Mucosa of rectum (tissue), 2 donors: ENCODE measurements at regions not wholly inside any gene's neighbourhood (a gene's known extent, or its start where the extent isn't known, plus 50 kb on each side); places are given as distances from the start of the nearest gene placed in this dataset.

ENCODE experiments used
- H3K27ac ChIP-seq, 2 donors: one replicate each; pipeline ENCODE4 v1.7.0; 2013; ENCODE audit warnings: inconsistent platforms in 2 of 2, low read depth in 2 of 2, low read length in 2 of 2
- H3K27me3 ChIP-seq, 2 donors: one replicate each; pipeline ENCODE4 v1.7.0; 2013; ENCODE audit warnings: low read length in 2 of 2; ENCODE audit not compliant: control insufficient read depth in 2 of 2, insufficient read depth in 2 of 2
- H3K36me3 ChIP-seq, 2 donors: one replicate each; pipeline ENCODE4 v1.7.0; 2013; ENCODE audit warnings: low read length in 2 of 2; ENCODE audit not compliant: control insufficient read depth in 2 of 2, insufficient read depth in 2 of 2
- H3K4me1 ChIP-seq, 2 donors: one replicate each; pipeline ENCODE4 v1.7.0; 2013; ENCODE audit warnings: low read length in 2 of 2, mild to moderate bottlenecking in 1 of 2; ENCODE audit not compliant: control insufficient read depth in 2 of 2, insufficient read depth in 2 of 2
- H3K4me3 ChIP-seq, 2 donors: one replicate each; pipeline ENCODE4 v1.7.0; 2013; ENCODE audit warnings: low read length in 2 of 2
- H3K9ac ChIP-seq, 2 donors: one replicate each; pipeline ENCODE4 v1.7.0; 2013; ENCODE audit warnings: low read length in 2 of 2, low read depth in 1 of 2, mild to moderate bottlenecking in 1 of 2
- H3K9me3 ChIP-seq, 2 donors: one replicate each; pipeline ENCODE4 v1.7.0; 2013; ENCODE audit warnings: low read length in 2 of 2; ENCODE audit not compliant: control insufficient read depth in 2 of 2
- donor health status: healthy.
- donor health status: Normal muscosa, but diverticular disease.

- Histone ChIP-seq H3K4me3 (no peak overlapping the region), H3K27ac (no peak overlapping the region), H3K9ac (no peak overlapping the region), H3K27me3 (no peaks in the 10 kb centered on the region), H3K9me3 (no peaks in the 10 kb centered on the region), H3K36me3 (no peaks in the 10 kb centered on the region), H3K4me1 (no peaks in the 10 kb centered on the region)
Observed at GRCh38 chr4:24033626-24034025, 143.8 kb upstream of the PPARGC1A start.

- H3K4me1 ChIP-seq, result no peaks in the 10 kb centered on the region
Observed at GRCh38 chr4:24032371-24032989, 142.6 kb upstream of the PPARGC1A start.

GRCh38 chr4:24026596-24026995 lies 136.7 kb upstream of the PPARGC1A start:
- H3K27ac ChIP-seq, result no peak overlapping the region
- no peak overlapping the region for H3K4me3 ChIP-seq
- no peak overlapping the region for H3K9ac ChIP-seq
- H3K27me3 ChIP-seq, result no peaks in the 10 kb centered on the region
- H3K9me3 ChIP-seq, result no peaks in the 10 kb centered on the region
- no peaks in the 10 kb centered on the region for H3K36me3 ChIP-seq
- no peaks in the 10 kb centered on the region for H3K4me1 ChIP-seq

More at GRCh38 chr4:24032371-24032989, 142.6 kb upstream of the PPARGC1A start:
- Histone ChIP-seq H3K9me3 (no peaks in the 10 kb centered on the region), H3K4me3 (no peak overlapping the region), H3K27me3 (no peaks in the 10 kb centered on the region), H3K27ac (no peak overlapping the region), H3K9ac (no peak overlapping the region), H3K36me3 (no peaks in the 10 kb centered on the region)

- no peaks in the 10 kb centered on the region for H3K27me3 ChIP-seq
- no peaks in the 10 kb centered on the region for H3K36me3 ChIP-seq
- no peaks in the 10 kb centered on the region for H3K4me1 ChIP-seq
- no peaks in the 10 kb centered on the region for H3K9me3 ChIP-seq
- H3K9ac ChIP-seq, result no peak overlapping the region
- H3K4me3 ChIP-seq, result no peak overlapping the region
- no peak overlapping the region for H3K27ac ChIP-seq
Observed at GRCh38 chr4:24024605-24025004, 134.8 kb upstream of the PPARGC1A start.

GRCh38 chr4:24024157-24024556 lies 134.3 kb upstream of the PPARGC1A start:
- H3K9me3 ChIP-seq, result no peaks in the 10 kb centered on the region
- H3K27me3 ChIP-seq, result no peaks in the 10 kb centered on the region
- H3K4me1 ChIP-seq, result no peaks in the 10 kb centered on the region
- H3K4me3 ChIP-seq, result no peak overlapping the region
- no peak overlapping the region for H3K9ac ChIP-seq
- no peaks in the 10 kb centered on the region for H3K36me3 ChIP-seq
- H3K27ac ChIP-seq, result no peak overlapping the region

- Histone ChIP-seq H3K27me3 (no peaks in the 10 kb centered on the region), H3K4me1 (no peaks in the 10 kb centered on the region), H3K9ac (no peak overlapping the region), H3K27ac (no peak overlapping the region), H3K36me3 (no peaks in the 10 kb centered on the region), H3K4me3 (no peak overlapping the region), H3K9me3 (no peaks in the 10 kb centered on the region)
Observed at GRCh38 chr4:24015782-24016181, 125.9 kb upstream of the PPARGC1A start.

- Histone ChIP-seq H3K27ac (no peak overlapping the region), H3K9ac (no peak overlapping the region), H3K27me3 (no peaks in the 10 kb centered on the region)
Observed at GRCh38 chr4:24013668-24014422, 124.0 kb upstream of the PPARGC1A start.

GRCh38 chr4:24010994-24011393 lies 121.1 kb upstream of the PPARGC1A start:
- no peaks in the 10 kb centered on the region for H3K9me3 ChIP-seq
- no peak overlapping the region for H3K9ac ChIP-seq
- no peaks in the 10 kb centered on the region for H3K27me3 ChIP-seq
- no peak overlapping the region for H3K27ac ChIP-seq
- H3K36me3 ChIP-seq, result no peaks in the 10 kb centered on the region
- no peak overlapping the region for H3K4me3 ChIP-seq
- H3K4me1 ChIP-seq, result no peaks in the 10 kb centered on the region

More at GRCh38 chr4:24013668-24014422, 124.0 kb upstream of the PPARGC1A start:
- Histone ChIP-seq H3K9me3 (no peaks in the 10 kb centered on the region), H3K4me3 (no peak overlapping the region), H3K36me3 (no peaks in the 10 kb centered on the region), H3K4me1 (no peaks in the 10 kb centered on the region)

- Histone ChIP-seq H3K4me1 (no peaks in the 10 kb centered on the region), H3K27me3 (no peaks in the 10 kb centered on the region), H3K27ac (no peak overlapping the region), H3K9ac (no peak overlapping the region), H3K9me3 (no peaks in the 10 kb centered on the region), H3K4me3 (no peak overlapping the region), H3K36me3 (no peaks in the 10 kb centered on the region)
Observed at GRCh38 chr4:24010573-24010972, 120.7 kb upstream of the PPARGC1A start.

GRCh38 chr4:24007860-24008261 lies 118.0 kb upstream of the PPARGC1A start:
- no peaks in the 10 kb centered on the region for H3K4me1 ChIP-seq
- no peaks in the 10 kb centered on the region for H3K9me3 ChIP-seq
- no peak overlapping the region for H3K27ac ChIP-seq
- no peaks in the 10 kb centered on the region for H3K27me3 ChIP-seq
- no peak overlapping the region for H3K4me3 ChIP-seq
- H3K9ac ChIP-seq, result no peak overlapping the region
- no peaks in the 10 kb centered on the region for H3K36me3 ChIP-seq
